HEK293T (cell line): ENCODE measurements at regions not wholly inside any gene's neighbourhood (a gene's known extent, or its start where the extent isn't known, plus 50 kb on each side); places are given as distances from the start of the nearest gene placed in this dataset.

Experiments
- CTBP1 ChIP-seq: fragments of 450-650 bp; IDR thresholded peaks from 2 replicates; pipeline ENCODE4 v1.6.1; 2016; ENCODE audit warnings: borderline replicate concordance
- FOXA1 ChIP-seq: fragments of 450-650 bp; IDR thresholded peaks from 2 replicates; pipeline ENCODE4 v1.6.1; 2016; ENCODE audit warnings: mild to moderate bottlenecking
- FOXM1 ChIP-seq: fragments of 450-650 bp; IDR thresholded peaks from 2 replicates; pipeline ENCODE4 v1.6.1; 2017; ENCODE audit warnings: mild to moderate bottlenecking, borderline replicate concordance
- HDGF ChIP-seq: fragments of 450-650 bp; IDR thresholded peaks from 2 replicates; pipeline ENCODE4 v1.6.1; 2017; ENCODE audit warnings: antibody characterized with exemption, borderline replicate concordance
- NFRKB ChIP-seq: fragments of 450-650 bp; IDR thresholded peaks from 2 replicates; pipeline ENCODE4 v1.6.1; 2016; ENCODE audit warnings: mild to moderate bottlenecking, moderate library complexity
- PKNOX1 ChIP-seq: fragments of 450-650 bp; IDR thresholded peaks from 2 replicates; pipeline ENCODE4 v1.6.1; 2016
- SP1 ChIP-seq: fragments of 450-650 bp; IDR thresholded peaks from 2 replicates; pipeline ENCODE4 v1.6.1; 2017
- TARDBP ChIP-seq: fragments of 450-650 bp; IDR thresholded peaks from 2 replicates; pipeline ENCODE4 v1.6.1; 2016

GRCh38 chr13:50594276-50595051, 249.0 kb downstream of the DLEU7 start:
- no peak for TF ChIP-seq CTBP1
- TF ChIP-seq SP1 = no peak
- no peak for TF ChIP-seq HDGF
- no peak for TF ChIP-seq TARDBP
- TF ChIP-seq PKNOX1 = no peak
- TF ChIP-seq NFRKB = no peak
- no peak for TF ChIP-seq FOXA1
- TF ChIP-seq FOXM1 = no peak
